ENCODE measurements at regions not wholly inside any gene's neighbourhood (a gene's known extent, or its start where the extent isn't known, plus 50 kb on each side); places are given as distances from the start of the nearest gene placed in this dataset.
"Not testable (repeated sequence)": the region's sequence is repeated elsewhere in the genome, so short reads cannot be mapped to it uniquely, and the experiment has no call there.

GRCh38 chr22:48929276-48929790 is 898.3 kb downstream of the BRD1 start:
- no peak for DNase-seq

GRCh38 chr22:48927591-48927990 is 900.1 kb downstream of the BRD1 start:
- DNase-seq: no peak

- DNase-seq: no peak
Measured at GRCh38 chr22:48926643-48927042, 901.0 kb downstream of the BRD1 start.

GRCh38 chr22:48926136-48926535 is 901.5 kb downstream of the BRD1 start:
- no peak for DNase-seq

- DNase-seq: no peak
Measured at GRCh38 chr22:48925450-48925849, 902.2 kb downstream of the BRD1 start.

GRCh38 chr22:48923996-48924395 is 903.7 kb downstream of the BRD1 start:
- no peak for DNase-seq

GRCh38 chr22:48923165-48923865 is 904.4 kb downstream of the BRD1 start:
- no peak for DNase-seq

GRCh38 chr22:48921411-48921903 is 906.2 kb downstream of the BRD1 start:
- no peak for DNase-seq

GRCh38 chr22:48920776-48921241 is 906.9 kb downstream of the BRD1 start:
- no peak for DNase-seq

GRCh38 chr22:48919851-48920589 is 907.7 kb downstream of the BRD1 start:
- DNase-seq: no peak

- no peak for DNase-seq
Measured at GRCh38 chr22:48919187-48919590, 908.5 kb downstream of the BRD1 start.

GRCh38 chr22:48918585-48919186 is 909.0 kb downstream of the BRD1 start:
- no peak for DNase-seq

GRCh38 chr22:48912356-48913066 is 915.2 kb downstream of the BRD1 start:
- DNase-seq: not testable (repeated sequence)

- not testable (repeated sequence) for DNase-seq
Measured at GRCh38 chr22:48911647-48912046, 916.0 kb downstream of the BRD1 start.

GRCh38 chr22:48911067-48911466 is 916.6 kb downstream of the BRD1 start:
- DNase-seq: not testable (repeated sequence)

GRCh38 chr22:48908547-48908946 is 919.1 kb downstream of the BRD1 start:
- DNase-seq: no peak

- no peak for DNase-seq
Measured at GRCh38 chr22:48907591-48907990, 920.1 kb downstream of the BRD1 start.

- no peak for DNase-seq
Measured at GRCh38 chr22:48906216-48906835, 921.3 kb downstream of the BRD1 start.

GRCh38 chr22:48905206-48905975 is 922.3 kb downstream of the BRD1 start:
- no peak for DNase-seq

- DNase-seq: no peak
Measured at GRCh38 chr22:48902983-48903650, 924.6 kb downstream of the BRD1 start.
